ENCODE measurements at regions not wholly inside any gene's neighbourhood (a gene's known extent, or its start where the extent isn't known, plus 50 kb on each side); places are given as distances from the start of the nearest gene placed in this dataset.

- TF ChIP-seq CTCF (IDR thresholded peaks at IDR 0.05) (no peak), POLR2A (IDR thresholded peaks at IDR 0.05) (no peak)
Measured at GRCh38 chr9:126270556-126270955, 56.1 kb upstream of the MVB12B start.
